SJCRH30 (cell line): ENCODE measurements at regions not wholly inside any gene's neighbourhood (a gene's known extent, or its start where the extent isn't known, plus 50 kb on each side); places are given as distances from the start of the nearest gene placed in this dataset.
A peak's percentile ranks its signal among the peaks of the same experiment; 100 is the strongest.

Experiments
- DNase-seq, 2 experiments: peaks; one replicate each; pipeline ENCODE4 v3.0.0-alpha.2; 2015 to 2020
- H3K27ac ChIP-seq: fragments of 250-450 bp; sonication (Bioruptor Pico); 2 replicates; pipeline ENCODE4 v1.5.1; 2020; ENCODE audit warnings: mild to moderate bottlenecking, moderate library complexity
- H3K27me3 ChIP-seq: fragments of 250-450 bp; sonication (Bioruptor Pico); 2 replicates; pipeline ENCODE4 v1.5.1; 2020; ENCODE audit warnings: mild to moderate bottlenecking, moderate library complexity
- H3K36me3 ChIP-seq: fragments of 250-450 bp; sonication (Bioruptor Pico); 2 replicates; pipeline ENCODE4 v1.5.1; 2020; ENCODE audit warnings: mild to moderate bottlenecking, moderate library complexity
- H3K4me1 ChIP-seq: fragments of 250-450 bp; sonication (Bioruptor Pico); 2 replicates; pipeline ENCODE4 v1.5.1; 2020; ENCODE audit warnings: mild to moderate bottlenecking, moderate library complexity
- H3K4me3 ChIP-seq: fragments of 250-450 bp; sonication (Bioruptor Pico); 2 replicates; pipeline ENCODE4 v1.5.1; 2020; ENCODE audit warnings: mild to moderate bottlenecking, moderate library complexity
- H3K9me3 ChIP-seq: fragments of 250-450 bp; sonication (Bioruptor Pico); replicated peaks from 2 replicates; pipeline ENCODE4 v1.5.1; 2020; ENCODE audit warnings: mild to moderate bottlenecking, moderate library complexity

GRCh38 chr20:22775256-22775655 lies 190.9 kb upstream of the FOXA2 start:
- Histone ChIP-seq H3K36me3 (no peaks in the 10 kb centered on the region), H3K27ac (peak overlapping the region; percentile 40), H3K4me3 (no peak overlapping the region), H3K9me3 (0 out of 2 replicates have a peak, but pooled peaks cover 4% of the 10 kb centered on the region), H3K4me1 (peaks cover 16% of the 10 kb centered on the region), H3K27me3 (no peaks in the 10 kb centered on the region)
- DNase-seq = no peak

GRCh38 chr20:22775671-22776139 lies 191.3 kb upstream of the FOXA2 start:
- peaks cover 16% of the 10 kb centered on the region for H3K4me1 ChIP-seq
- peak overlapping the region; percentile 40 for H3K27ac ChIP-seq
- no peaks in the 10 kb centered on the region for H3K36me3 ChIP-seq
- no peak overlapping the region for H3K4me3 ChIP-seq
- no peaks in the 10 kb centered on the region for H3K27me3 ChIP-seq
- H3K9me3 ChIP-seq = 0 out of 2 replicates have a peak, but pooled peaks cover 4% of the 10 kb centered on the region
- peak; percentile 34 to 42 for DNase-seq

GRCh38 chr20:22776369-22776768 lies 192.0 kb upstream of the FOXA2 start:
- Histone ChIP-seq H3K9me3 (0 out of 2 replicates have a peak, but pooled peaks cover 4% of the 10 kb centered on the region), H3K27ac (no peak overlapping the region; the same call in 1 of the 2 replicates), H3K36me3 (no peaks in the 10 kb centered on the region), H3K27me3 (no peaks in the 10 kb centered on the region), H3K4me3 (no peak overlapping the region), H3K4me1 (peaks cover 12% of the 10 kb centered on the region)
- DNase-seq = no peak

GRCh38 chr20:22779878-22780277 lies 195.5 kb upstream of the FOXA2 start:
- Histone ChIP-seq H3K27ac (no peak overlapping the region), H3K9me3 (0 out of 2 replicates have a peak, but pooled peaks cover 4% of the 10 kb centered on the region), H3K27me3 (no peaks in the 10 kb centered on the region), H3K4me1 (peaks cover 6% of the 10 kb centered on the region), H3K36me3 (no peaks in the 10 kb centered on the region), H3K4me3 (no peak overlapping the region)
- DNase-seq = no peak

GRCh38 chr20:22781869-22782268 lies 197.5 kb upstream of the FOXA2 start:
- no peaks in the 10 kb centered on the region for H3K36me3 ChIP-seq
- no peaks in the 10 kb centered on the region for H3K4me1 ChIP-seq
- no peaks in the 10 kb centered on the region for H3K27me3 ChIP-seq
- H3K9me3 ChIP-seq = no peaks in the 10 kb centered on the region
- no peak overlapping the region for H3K27ac ChIP-seq
- no peak overlapping the region for H3K4me3 ChIP-seq
- no peak for DNase-seq

- Histone ChIP-seq H3K4me3 (no peak overlapping the region), H3K27me3 (no peaks in the 10 kb centered on the region)
Observed at GRCh38 chr20:22789676-22790075, 205.3 kb upstream of the FOXA2 start.

GRCh38 chr20:22791396-22791795 lies 207.0 kb upstream of the FOXA2 start:
- H3K4me1 ChIP-seq = peaks cover 49% of the 10 kb centered on the region
- no peaks in the 10 kb centered on the region for H3K27me3 ChIP-seq
- H3K36me3 ChIP-seq = no peaks in the 10 kb centered on the region
- H3K27ac ChIP-seq = no peak overlapping the region
- no peak for DNase-seq
- H3K4me3 ChIP-seq = no peak overlapping the region
- H3K9me3 ChIP-seq = no peaks in the 10 kb centered on the region

More at GRCh38 chr20:22789676-22790075, 205.3 kb upstream of the FOXA2 start:
- Histone ChIP-seq H3K27ac (no peak overlapping the region), H3K4me1 (peaks cover 34% of the 10 kb centered on the region), H3K9me3 (no peaks in the 10 kb centered on the region), H3K36me3 (no peaks in the 10 kb centered on the region)
- peak; percentile 45 to 78 for DNase-seq

- Histone ChIP-seq H3K36me3 (no peaks in the 10 kb centered on the region), H3K4me3 (no peak overlapping the region), H3K4me1 (peaks cover 55% of the 10 kb centered on the region), H3K9me3 (no peaks in the 10 kb centered on the region), H3K27me3 (no peaks in the 10 kb centered on the region), H3K27ac (no peak overlapping the region)
- no peak for DNase-seq
Observed at GRCh38 chr20:22791877-22792525, 207.6 kb upstream of the FOXA2 start.

- peak overlapping the region; percentile 92 for H3K27ac ChIP-seq
- H3K4me1 ChIP-seq = peaks cover 60% of the 10 kb centered on the region
- no peaks in the 10 kb centered on the region for H3K27me3 ChIP-seq
- H3K9me3 ChIP-seq = no peaks in the 10 kb centered on the region
- no peak overlapping the region for H3K4me3 ChIP-seq
- DNase-seq = peak in 1 of 2 experiments; percentile 69
- no peaks in the 10 kb centered on the region for H3K36me3 ChIP-seq
Observed at GRCh38 chr20:22794200-22794599, 209.8 kb upstream of the FOXA2 start.

GRCh38 chr20:22795433-22795832 lies 211.1 kb upstream of the FOXA2 start:
- Histone ChIP-seq H3K36me3 (no peaks in the 10 kb centered on the region), H3K27ac (peak overlapping the region; percentile 92), H3K27me3 (no peaks in the 10 kb centered on the region), H3K4me3 (no peak overlapping the region), H3K9me3 (no peaks in the 10 kb centered on the region), H3K4me1 (peaks cover 52% of the 10 kb centered on the region)
- DNase-seq = no peak

- DNase-seq = peak; percentile 81 to 86
- Histone ChIP-seq H3K36me3 (no peaks in the 10 kb centered on the region), H3K4me3 (no peak overlapping the region), H3K27ac (peak overlapping the region; percentile 92), H3K4me1 (peaks cover 54% of the 10 kb centered on the region), H3K27me3 (no peaks in the 10 kb centered on the region), H3K9me3 (no peaks in the 10 kb centered on the region)
Observed at GRCh38 chr20:22795871-22796270, 211.5 kb upstream of the FOXA2 start.

GRCh38 chr20:22796469-22797077 lies 212.2 kb upstream of the FOXA2 start:
- H3K4me3 ChIP-seq = no peak overlapping the region
- peak overlapping the region; percentile 92 for H3K27ac ChIP-seq
- H3K36me3 ChIP-seq = no peaks in the 10 kb centered on the region
- peak in 1 of 2 experiments; percentile 46 for DNase-seq
- H3K27me3 ChIP-seq = no peaks in the 10 kb centered on the region
- H3K9me3 ChIP-seq = no peaks in the 10 kb centered on the region
- peaks cover 61% of the 10 kb centered on the region for H3K4me1 ChIP-seq

- H3K27ac ChIP-seq = peak overlapping the region; percentile 92; the same call in 1 of the 2 replicates
- H3K36me3 ChIP-seq = no peaks in the 10 kb centered on the region
- DNase-seq = no peak
- H3K9me3 ChIP-seq = no peaks in the 10 kb centered on the region
- H3K27me3 ChIP-seq = no peaks in the 10 kb centered on the region
- no peak overlapping the region for H3K4me3 ChIP-seq
- peaks cover 67% of the 10 kb centered on the region for H3K4me1 ChIP-seq
Observed at GRCh38 chr20:22797103-22797502, 212.7 kb upstream of the FOXA2 start.

- no peak overlapping the region for H3K27ac ChIP-seq
- DNase-seq = no peak
Observed at GRCh38 chr20:22799687-22800086, 215.3 kb upstream of the FOXA2 start.

GRCh38 chr20:22800129-22800528 lies 215.8 kb upstream of the FOXA2 start:
- H3K27ac ChIP-seq = no peak overlapping the region
- DNase-seq = no peak
- no peaks in the 10 kb centered on the region for H3K9me3 ChIP-seq
- no peaks in the 10 kb centered on the region for H3K36me3 ChIP-seq
- peaks cover 59% of the 10 kb centered on the region for H3K4me1 ChIP-seq
- no peak overlapping the region for H3K4me3 ChIP-seq
- no peaks in the 10 kb centered on the region for H3K27me3 ChIP-seq

More at GRCh38 chr20:22799687-22800086, 215.3 kb upstream of the FOXA2 start:
- no peaks in the 10 kb centered on the region for H3K27me3 ChIP-seq
- no peak overlapping the region for H3K4me3 ChIP-seq
- no peaks in the 10 kb centered on the region for H3K9me3 ChIP-seq
- H3K36me3 ChIP-seq = no peaks in the 10 kb centered on the region
- peaks cover 59% of the 10 kb centered on the region for H3K4me1 ChIP-seq
